HFFc6 (cell line): ENCODE measurements at regions not wholly inside any gene's neighbourhood (a gene's known extent, or its start where the extent isn't known, plus 50 kb on each side); places are given as distances from the start of the nearest gene placed in this dataset.

Source experiments
- DNase-seq: peaks from one replicate; pipeline ENCODE4 v3.0.0-alpha.2; 2018
- H3K27ac Mint-ChIP-seq: 2 replicates; pipeline ENCODE4 v1.8.0; 2020; ENCODE audit warnings: mild to moderate bottlenecking, mixed read lengths
- H3K27me3 Mint-ChIP-seq: 2 replicates; pipeline ENCODE4 v1.8.0; 2021; ENCODE audit warnings: mild to moderate bottlenecking, moderate library complexity, mixed read lengths; ENCODE audit not compliant: insufficient read depth
- H3K36me3 Mint-ChIP-seq: 2 replicates; pipeline ENCODE4 v1.8.0; 2021; ENCODE audit warnings: low read depth, mixed read lengths
- H3K4me1 Mint-ChIP-seq: 2 replicates; pipeline ENCODE4 v1.8.0; 2020; ENCODE audit warnings: low read depth, mixed read lengths
- H3K4me3 Mint-ChIP-seq: 2 replicates; pipeline ENCODE4 v1.8.0; 2020; ENCODE audit warnings: mild to moderate bottlenecking, moderate library complexity, mixed read lengths
- H3K9me3 Mint-ChIP-seq: 2 replicates; pipeline ENCODE4 v1.8.0; 2020; ENCODE audit warnings: mild to moderate bottlenecking, mixed read lengths
- CTCF ChIP-seq: fragments of 200-600 bp; sonication (generic); IDR thresholded peaks from 2 replicates; pipeline ENCODE4 v1.5.0; 2021; ENCODE audit warnings: antibody characterized with exemption, mild to moderate bottlenecking

GRCh38 chr14:65153101-65153500, 50.8 kb upstream of the MAX start:
- Mint-ChIP-seq H3K36me3 (no peaks in the 10 kb centered on the region), H3K4me1 (peaks cover 18% of the 10 kb centered on the region), H3K9me3 (no peaks in the 10 kb centered on the region), H3K27ac (no peak overlapping the region), H3K27me3 (peaks cover 6% of the 10 kb centered on the region), H3K4me3 (no peak overlapping the region)
- no peak for DNase-seq
- TF ChIP-seq CTCF, result no peak

- H3K27ac Mint-ChIP-seq, result peak overlapping the region; percentile 77
- no peaks in the 10 kb centered on the region for H3K9me3 Mint-ChIP-seq
- no peak for TF ChIP-seq CTCF
- H3K4me3 Mint-ChIP-seq, result peak overlapping the region; percentile 73
- DNase-seq, result peak; percentile 59
- H3K4me1 Mint-ChIP-seq, result peaks cover 31% of the 10 kb centered on the region
- H3K36me3 Mint-ChIP-seq, result no peaks in the 10 kb centered on the region
- H3K27me3 Mint-ChIP-seq, result no peaks in the 10 kb centered on the region; the same call in 1 of the 2 replicates
Measured at GRCh38 chr14:65156568-65157366, 54.5 kb upstream of the MAX start.

- Mint-ChIP-seq H3K9me3 (no peaks in the 10 kb centered on the region), H3K4me3 (no peak overlapping the region), H3K36me3 (no peaks in the 10 kb centered on the region), H3K4me1 (peaks cover 31% of the 10 kb centered on the region), H3K27me3 (no peaks in the 10 kb centered on the region), H3K27ac (no peak overlapping the region)
- no peak for DNase-seq
- no peak for TF ChIP-seq CTCF
Measured at GRCh38 chr14:65159281-65160062, 57.2 kb upstream of the MAX start.

- no peak for DNase-seq
- H3K36me3 Mint-ChIP-seq, result no peaks in the 10 kb centered on the region
- H3K4me1 Mint-ChIP-seq, result peaks cover 31% of the 10 kb centered on the region
- H3K27ac Mint-ChIP-seq, result no peak overlapping the region
- H3K27me3 Mint-ChIP-seq, result no peaks in the 10 kb centered on the region
- H3K4me3 Mint-ChIP-seq, result no peak overlapping the region
- no peaks in the 10 kb centered on the region for H3K9me3 Mint-ChIP-seq
- TF ChIP-seq CTCF, result no peak
Measured at GRCh38 chr14:65160091-65160490, 57.8 kb upstream of the MAX start.

GRCh38 chr14:65162031-65162430, 59.7 kb upstream of the MAX start:
- Mint-ChIP-seq H3K27me3 (no peaks in the 10 kb centered on the region; the same call in 1 of the 2 replicates), H3K36me3 (no peaks in the 10 kb centered on the region), H3K4me1 (peaks cover 18% of the 10 kb centered on the region), H3K4me3 (no peak overlapping the region), H3K9me3 (no peaks in the 10 kb centered on the region), H3K27ac (no peak overlapping the region)
- no peak for DNase-seq
- TF ChIP-seq CTCF, result no peak
